ENCODE measurements at regions not wholly inside any gene's neighbourhood (a gene's known extent, or its start where the extent isn't known, plus 50 kb on each side); places are given as distances from the start of the nearest gene placed in this dataset.

DNA sequence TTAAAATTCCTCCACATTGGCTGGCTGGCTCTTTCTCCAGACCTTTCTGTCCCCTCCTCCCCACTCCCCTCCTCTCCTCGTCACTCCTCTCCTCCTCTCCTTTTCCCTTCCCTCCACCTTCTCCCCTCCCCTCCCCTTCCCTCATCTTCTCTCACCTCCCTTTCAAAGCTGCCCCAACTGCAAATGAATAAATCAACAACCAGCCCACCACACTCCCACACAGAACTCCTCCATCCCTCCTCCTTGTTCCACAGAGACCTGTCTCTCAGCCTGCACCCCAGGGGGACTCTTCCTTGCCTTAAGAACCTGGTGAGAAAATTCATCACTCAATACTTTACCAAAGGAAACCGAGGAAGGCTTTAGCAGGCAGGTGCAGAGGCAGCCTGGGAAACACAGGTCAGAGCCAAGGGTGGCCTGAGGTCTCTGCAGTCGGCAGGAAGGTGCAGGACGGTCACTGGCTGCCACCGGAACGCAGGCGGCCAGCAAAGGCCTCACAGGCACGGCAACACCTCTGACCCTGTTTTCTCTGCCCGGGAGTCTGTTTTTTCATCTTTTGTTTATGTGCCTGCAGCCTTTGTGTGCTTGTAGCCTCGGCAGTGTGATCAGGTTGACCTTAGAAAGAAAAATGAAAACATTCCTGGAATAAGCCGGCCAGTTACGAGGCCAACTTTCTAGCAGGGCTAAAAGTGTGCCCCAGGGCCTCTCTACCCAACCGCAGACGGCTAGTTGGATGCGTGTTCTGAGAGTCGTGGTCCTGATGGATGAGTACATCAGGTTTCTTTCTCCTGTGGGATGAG, 207.6 kb upstream of the KLF6 start:
- Histone ChIP-seq H3K4me2 (ENCODE audit: control insufficient read depth, extremely low read depth, insufficient read depth, low read depth, low read length) (no peak overlapping the region), H3K27ac (ENCODE audit: control insufficient read depth, insufficient read depth, low read length) (no peak overlapping the region), H2AFZ (ENCODE audit: control insufficient read depth, low read length) (no peak overlapping the region), H4K20me1 (ENCODE audit: control insufficient read depth, extremely low read depth, insufficient read depth, low read length) (no peaks in the 10 kb centered on the region), H3K9ac (ENCODE audit: control insufficient read depth, extremely low read depth, insufficient read depth, low read length) (no peak overlapping the region), H3K4me3 (ENCODE audit: control insufficient read depth in 2 of 3, extremely low read depth in 1 of 3, insufficient read depth in 2 of 3, low read depth in 1 of 3, low read length in 3 of 3) (no peak overlapping the region), H3K9me1 (ENCODE audit: control insufficient read depth, extremely low read depth, insufficient read depth, low read length) (no peaks in the 10 kb centered on the region), H3K9me3 (ENCODE audit: control insufficient read depth, low read depth, low read length) (no peaks in the 10 kb centered on the region), H3K4me1 (ENCODE audit: control insufficient read depth, extremely low read depth, insufficient read depth, low read length) (peaks cover 10% of the 10 kb centered on the region), H3K27me3 (ENCODE audit: control insufficient read depth, extremely low read depth, insufficient read depth, low read length) (no peaks in the 10 kb centered on the region), H3K79me2 (ENCODE audit: control insufficient read depth, insufficient read depth, low read length) (no peaks in the 10 kb centered on the region), H3K36me3 (ENCODE audit: control insufficient read depth in 2 of 2, extremely low read depth in 1 of 2, insufficient read depth in 2 of 2, low read length in 2 of 2) (no peaks in the 10 kb centered on the region)
- TF ChIP-seq, protein P1, sequence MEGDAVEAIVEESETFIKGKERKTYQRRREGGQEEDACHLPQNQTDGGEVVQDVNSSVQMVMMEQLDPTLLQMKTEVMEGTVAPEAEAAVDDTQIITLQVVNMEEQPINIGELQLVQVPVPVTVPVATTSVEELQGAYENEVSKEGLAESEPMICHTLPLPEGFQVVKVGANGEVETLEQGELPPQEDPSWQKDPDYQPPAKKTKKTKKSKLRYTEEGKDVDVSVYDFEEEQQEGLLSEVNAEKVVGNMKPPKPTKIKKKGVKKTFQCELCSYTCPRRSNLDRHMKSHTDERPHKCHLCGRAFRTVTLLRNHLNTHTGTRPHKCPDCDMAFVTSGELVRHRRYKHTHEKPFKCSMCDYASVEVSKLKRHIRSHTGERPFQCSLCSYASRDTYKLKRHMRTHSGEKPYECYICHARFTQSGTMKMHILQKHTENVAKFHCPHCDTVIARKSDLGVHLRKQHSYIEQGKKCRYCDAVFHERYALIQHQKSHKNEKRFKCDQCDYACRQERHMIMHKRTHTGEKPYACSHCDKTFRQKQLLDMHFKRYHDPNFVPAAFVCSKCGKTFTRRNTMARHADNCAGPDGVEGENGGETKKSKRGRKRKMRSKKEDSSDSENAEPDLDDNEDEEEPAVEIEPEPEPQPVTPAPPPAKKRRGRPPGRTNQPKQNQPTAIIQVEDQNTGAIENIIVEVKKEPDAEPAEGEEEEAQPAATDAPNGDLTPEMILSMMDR (optimal IDR thresholded peaks at IDR 0.05 in 1 of 3, IDR thresholded peaks at IDR 0.05 in 1 of 3, conservative IDR thresholded peaks at IDR 0.05 in 1 of 3; ENCODE audit: extremely low read depth in 1 of 3, insufficient read depth in 2 of 3, low read length in 3 of 3) = no peak
- TF ChIP-seq EZH2 (IDR thresholded peaks at IDR 0.05; ENCODE audit: low read length) = no peak
- dilution Hi-C loops (cut with MboI; ENCODE audit: extremely low pct_ligation_motif_present, low sequenced_read_pairs) = no loop called here
- FAIRE-seq = no peak
- DNase-seq (ENCODE audit: low read depth, low spot score) = no peak

DNA sequence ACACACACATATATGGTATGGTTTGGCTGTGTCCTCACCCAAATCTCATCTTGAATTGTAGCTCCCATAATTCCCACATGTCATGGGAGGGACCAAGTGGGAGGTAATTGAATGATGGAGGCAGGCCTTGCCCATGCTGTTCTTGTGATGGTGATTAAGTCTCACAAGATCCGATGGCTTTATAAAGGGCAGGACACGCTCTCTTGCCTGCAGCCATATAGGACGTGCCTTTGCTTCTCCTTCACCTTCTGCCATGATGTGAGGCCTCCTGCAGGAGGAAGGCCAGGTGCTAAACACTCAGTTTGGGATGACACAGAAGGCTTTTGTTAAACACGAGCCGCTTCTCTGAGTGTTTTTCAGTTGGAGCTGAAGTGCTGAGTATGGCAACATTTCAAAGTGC, 205.3 kb upstream of the KLF6 start:
- Histone ChIP-seq H3K36me3 (ENCODE audit: control insufficient read depth in 2 of 2, extremely low read depth in 1 of 2, insufficient read depth in 2 of 2, low read length in 2 of 2) (no peaks in the 10 kb centered on the region), H3K27me3 (ENCODE audit: control insufficient read depth, extremely low read depth, insufficient read depth, low read length) (no peaks in the 10 kb centered on the region), H3K9me1 (ENCODE audit: control insufficient read depth, extremely low read depth, insufficient read depth, low read length) (no peaks in the 10 kb centered on the region), H3K4me1 (ENCODE audit: control insufficient read depth, extremely low read depth, insufficient read depth, low read length) (peaks cover 2% of the 10 kb centered on the region), H3K79me2 (ENCODE audit: control insufficient read depth, insufficient read depth, low read length) (no peaks in the 10 kb centered on the region), H3K4me2 (ENCODE audit: control insufficient read depth, extremely low read depth, insufficient read depth, low read depth, low read length) (no peak overlapping the region), H3K27ac (ENCODE audit: control insufficient read depth, insufficient read depth, low read length) (no peak overlapping the region), H3K4me3 (ENCODE audit: control insufficient read depth in 2 of 3, extremely low read depth in 1 of 3, insufficient read depth in 2 of 3, low read depth in 1 of 3, low read length in 3 of 3) (no peak overlapping the region), H3K9ac (ENCODE audit: control insufficient read depth, extremely low read depth, insufficient read depth, low read length) (no peak overlapping the region), H3K9me3 (ENCODE audit: control insufficient read depth, low read depth, low read length) (no peaks in the 10 kb centered on the region), H4K20me1 (ENCODE audit: control insufficient read depth, extremely low read depth, insufficient read depth, low read length) (no peaks in the 10 kb centered on the region), H2AFZ (ENCODE audit: control insufficient read depth, low read length) (no peak overlapping the region)
- no peak for DNase-seq (ENCODE audit: low read depth, low spot score)
- dilution Hi-C loops (cut with MboI; ENCODE audit: extremely low pct_ligation_motif_present, low sequenced_read_pairs) = no loop called here
- no peak for FAIRE-seq
- TF ChIP-seq EZH2 (IDR thresholded peaks at IDR 0.05; ENCODE audit: low read length) = no peak
- TF ChIP-seq, protein P1 (optimal IDR thresholded peaks at IDR 0.05 in 1 of 3, IDR thresholded peaks at IDR 0.05 in 1 of 3, conservative IDR thresholded peaks at IDR 0.05 in 1 of 3; ENCODE audit: extremely low read depth in 1 of 3, insufficient read depth in 2 of 3, low read length in 3 of 3) = no peak

Data from keratinocyte (primary cell).